AG08396 (cell line): ENCODE measurements at regions not wholly inside any gene's neighbourhood (a gene's known extent, or its start where the extent isn't known, plus 50 kb on each side); places are given as distances from the start of the nearest gene placed in this dataset.
"Not testable (repeated sequence)": the region's sequence is repeated elsewhere in the genome, so short reads cannot be mapped to it uniquely, and the experiment has no call there.

Source experiments
- DNase-seq: peaks from one replicate; pipeline ENCODE4 v3.0.0; 2012; ENCODE audit warnings: low spot score, mixed read lengths

- DNase-seq = no peak
Observed at GRCh38 chr16:48004141-48004695, 151.6 kb downstream of the ABCC12 start.

DNA sequence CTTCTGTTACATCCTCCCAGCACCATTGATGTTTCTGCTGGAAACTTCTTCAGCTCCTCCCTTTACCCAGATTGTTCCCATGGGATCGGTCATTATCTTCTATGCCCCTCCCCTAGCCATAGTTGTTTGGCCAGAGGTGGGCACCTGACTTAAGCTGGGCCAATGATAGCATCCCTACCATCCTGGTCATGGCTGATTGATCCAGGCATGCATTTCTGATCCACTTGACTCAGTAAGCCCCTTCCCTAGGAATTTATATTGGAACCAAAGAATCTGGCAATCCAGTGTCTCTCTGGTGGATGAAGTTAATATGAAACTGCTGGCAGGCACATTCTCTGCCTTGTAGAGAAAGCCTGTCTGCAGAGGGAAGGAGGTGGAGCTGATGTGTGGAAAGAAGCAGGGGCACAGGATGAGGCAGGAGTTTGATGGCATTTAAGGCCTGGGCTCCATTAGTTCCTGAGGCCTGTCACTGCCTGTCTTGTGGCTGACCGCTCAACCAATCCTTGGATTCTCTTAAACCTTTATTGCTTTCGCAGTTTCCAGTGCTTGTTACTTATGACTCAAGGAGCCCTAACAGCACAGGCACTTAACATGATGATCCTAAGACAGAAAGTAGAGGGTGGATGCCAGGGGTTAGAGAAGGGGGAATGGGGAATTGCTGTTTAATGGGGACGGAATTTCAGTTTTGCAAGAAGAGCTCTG is 152.4 kb downstream of the ABCC12 start:
- DNase-seq = no peak

GRCh38 chr16:48001324-48001895 is 154.4 kb downstream of the ABCC12 start:
- DNase-seq = no peak

DNA sequence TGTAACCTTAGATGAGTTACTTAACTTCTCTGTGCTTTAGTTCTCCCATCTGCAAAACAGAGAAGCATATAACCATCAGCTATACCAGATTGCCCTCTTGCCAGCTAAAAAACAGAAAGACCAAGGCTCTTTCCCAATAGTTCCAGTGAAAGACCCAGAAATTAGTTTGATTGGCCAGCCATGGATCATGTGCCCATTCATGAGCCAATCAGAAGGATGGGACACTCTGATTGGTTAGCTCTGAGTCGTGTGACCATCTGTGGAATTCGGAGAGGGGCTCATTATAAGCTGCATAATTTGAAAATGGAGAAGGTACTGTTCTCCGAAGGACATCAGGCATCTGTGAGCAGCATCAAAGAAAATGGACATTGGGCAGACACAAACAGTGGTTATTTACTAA is 155.2 kb downstream of the ABCC12 start:
- DNase-seq = no peak

DNA sequence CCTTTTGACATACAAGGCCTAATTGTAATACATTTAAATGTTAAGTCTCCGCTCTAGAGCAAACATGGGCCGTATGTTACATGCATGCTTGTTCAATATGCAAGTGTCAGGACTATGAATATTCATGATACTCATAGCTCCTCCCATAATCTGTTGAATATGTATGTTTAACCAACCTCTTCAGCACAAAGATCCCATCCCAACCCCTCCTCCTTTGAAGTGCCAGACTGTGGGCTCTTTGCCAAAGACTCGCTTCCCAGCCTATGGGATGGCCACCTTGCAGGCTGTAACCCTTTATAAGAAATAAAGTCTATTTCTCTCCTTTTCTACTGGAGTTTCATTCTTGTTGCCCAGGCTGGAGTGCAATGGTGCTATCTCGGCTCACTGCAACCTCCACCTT is 156.2 kb downstream of the ABCC12 start:
- DNase-seq = no peak

GRCh38 chr16:47995354-47995753 is 160.4 kb downstream of the ABCC12 start:
- no peak for DNase-seq

GRCh38 chr16:47991491-47991890 is 164.3 kb downstream of the ABCC12 start:
- DNase-seq = no peak

GRCh38 chr16:47990676-47991075 is 165.1 kb downstream of the ABCC12 start:
- no peak for DNase-seq

DNA sequence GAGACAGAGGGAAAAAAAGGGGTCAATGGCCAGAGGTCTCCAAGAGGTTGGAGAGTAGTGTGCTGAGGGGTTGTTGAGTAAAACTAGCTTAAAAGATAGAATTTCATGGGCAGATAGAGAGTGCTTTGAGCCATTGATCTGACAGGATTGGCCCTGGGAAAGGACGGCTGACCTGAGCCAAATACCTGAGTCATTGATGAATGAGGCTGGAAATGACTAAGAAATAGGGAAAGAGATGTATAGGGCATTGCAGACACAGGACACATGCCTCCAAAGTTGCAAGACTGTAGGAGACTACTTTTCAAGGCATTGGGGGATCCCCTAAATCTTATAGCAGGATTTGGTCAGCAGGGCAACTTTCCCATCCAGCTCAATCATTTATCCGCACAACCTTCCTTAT is 168.7 kb downstream of the ABCC12 start:
- no peak for DNase-seq

- DNase-seq = no peak
Observed at GRCh38 chr16:47986031-47986430, 169.8 kb downstream of the ABCC12 start.

- no peak for DNase-seq
Observed at GRCh38 chr16:47984669-47985068, 171.1 kb downstream of the ABCC12 start.

DNA sequence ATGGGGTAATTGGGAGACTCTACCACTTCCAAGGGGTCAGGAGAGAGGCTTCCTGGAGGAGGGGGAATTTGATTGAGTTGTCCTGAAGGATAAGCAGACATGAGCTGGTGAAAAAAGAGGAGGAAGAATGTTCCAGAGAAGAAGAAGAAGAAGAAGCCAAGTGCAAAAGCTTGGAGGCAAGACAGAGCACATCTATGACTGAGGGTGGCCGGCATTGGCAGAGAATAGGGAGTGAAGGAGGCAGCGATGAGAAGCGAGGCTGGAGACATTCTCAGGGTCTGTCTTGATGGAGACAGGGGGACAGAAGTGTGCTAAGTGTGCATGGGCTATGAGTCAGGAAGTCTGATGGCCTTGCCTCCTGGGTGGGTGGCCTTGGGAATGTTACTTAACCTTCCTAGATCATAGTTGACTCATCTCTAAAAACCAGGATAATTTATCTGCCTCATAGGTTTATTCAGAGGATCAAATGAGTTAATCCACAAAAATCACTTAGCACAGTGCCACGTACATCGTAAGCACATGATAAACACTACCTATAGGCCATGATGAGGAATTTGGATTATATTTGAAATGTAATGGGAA is 171.7 kb downstream of the ABCC12 start:
- no peak for DNase-seq

GRCh38 chr16:47980212-47980611 is 175.6 kb downstream of the ABCC12 start:
- no peak for DNase-seq

GRCh38 chr16:47979616-47980182 is 176.1 kb downstream of the ABCC12 start:
- DNase-seq = no peak

- DNase-seq = no peak
Observed at GRCh38 chr16:47979164-47979520, 176.7 kb downstream of the ABCC12 start.

DNA sequence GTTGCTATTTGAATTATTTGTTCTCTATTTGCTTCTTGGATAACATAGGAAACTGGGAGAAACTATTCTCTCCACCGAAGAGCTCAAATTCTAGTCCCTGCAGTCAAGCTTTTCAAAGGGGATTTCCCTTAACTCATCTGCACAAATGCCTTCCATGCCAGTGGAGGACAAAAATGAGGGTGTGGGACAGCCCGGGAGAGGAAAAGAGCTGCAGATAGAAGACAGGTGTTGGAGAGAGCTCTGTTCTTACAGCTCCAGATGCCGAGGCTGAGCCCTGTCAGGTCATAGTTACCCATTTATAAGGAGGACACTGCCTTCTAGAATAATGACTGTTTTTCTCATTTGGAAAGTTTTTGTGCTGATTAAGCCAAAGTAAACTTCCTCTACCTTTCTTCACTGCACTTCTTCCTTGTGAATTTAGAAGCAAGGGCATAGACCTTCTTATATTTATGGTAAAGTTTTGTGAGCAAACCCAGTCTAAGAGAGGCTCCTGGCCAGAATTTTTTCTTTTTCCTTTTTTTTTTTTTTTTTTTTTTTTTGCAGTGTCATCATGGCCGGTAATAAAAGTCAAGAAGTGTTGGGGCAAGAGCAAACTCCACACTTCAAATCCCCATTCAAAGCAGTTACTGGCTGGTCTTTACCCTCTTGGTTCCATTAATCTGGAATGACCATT is 177.2 kb downstream of the ABCC12 start:
- DNase-seq = no peak

- DNase-seq = no peak
Observed at GRCh38 chr16:47977802-47978201, 178.0 kb downstream of the ABCC12 start.

GRCh38 chr16:47976636-47977210 is 179.1 kb downstream of the ABCC12 start:
- no peak for DNase-seq

DNA sequence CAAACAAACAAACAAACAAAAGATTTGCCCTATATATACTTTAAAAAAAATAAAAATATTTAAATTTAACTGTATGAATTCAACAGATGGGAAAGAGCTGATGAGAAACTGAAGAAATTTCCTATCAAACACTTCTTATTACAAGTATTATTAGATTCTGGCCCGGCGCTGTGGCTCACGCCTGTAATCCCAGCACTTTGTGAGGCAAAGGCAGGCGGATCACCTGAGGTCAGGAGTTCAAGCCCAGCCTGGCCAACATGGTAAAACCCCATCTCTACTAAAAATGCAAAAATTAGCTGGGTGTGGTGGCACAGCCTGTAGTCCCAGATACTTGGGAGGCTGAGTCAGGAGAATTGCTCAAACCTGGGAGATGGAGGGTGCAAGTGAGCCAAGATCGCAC is 180.8 kb downstream of the ABCC12 start:
- DNase-seq = not testable (repeated sequence)

GRCh38 chr16:47973552-47973951 is 182.2 kb downstream of the ABCC12 start:
- no peak for DNase-seq

DNA sequence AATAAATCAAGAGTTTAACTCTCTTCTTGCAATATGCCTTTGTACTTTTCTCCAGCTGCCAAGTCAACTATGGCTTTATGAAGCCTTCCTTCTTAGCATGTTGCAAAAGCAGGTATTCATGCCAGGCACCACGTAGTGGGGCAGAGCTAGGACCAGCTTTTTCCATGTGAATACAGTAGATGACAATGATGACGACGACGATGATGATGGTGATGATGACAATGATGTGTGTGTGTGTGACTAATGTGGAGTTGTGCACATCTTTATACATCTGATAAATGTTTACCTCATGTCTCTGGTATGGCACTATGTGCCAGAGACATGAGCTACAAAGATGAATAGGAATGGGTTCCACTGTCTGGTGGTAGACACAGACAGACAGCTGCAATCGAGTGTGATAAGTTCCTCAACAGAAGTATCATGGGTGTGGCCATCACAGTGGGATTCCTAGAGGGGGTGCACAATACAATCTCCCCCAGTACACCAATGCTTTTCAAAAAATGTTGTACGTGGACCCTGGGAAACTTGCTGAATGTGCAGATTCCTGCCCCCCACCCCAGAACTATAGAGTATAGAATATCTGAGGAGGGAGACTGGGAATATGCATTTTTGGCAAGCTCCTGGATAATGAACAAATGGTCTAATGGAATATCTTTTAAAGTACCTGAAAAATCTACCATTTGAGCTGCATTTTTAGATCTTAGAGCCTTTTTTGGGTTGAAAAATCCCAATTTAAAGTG is 183.4 kb downstream of the ABCC12 start:
- no peak for DNase-seq

DNA sequence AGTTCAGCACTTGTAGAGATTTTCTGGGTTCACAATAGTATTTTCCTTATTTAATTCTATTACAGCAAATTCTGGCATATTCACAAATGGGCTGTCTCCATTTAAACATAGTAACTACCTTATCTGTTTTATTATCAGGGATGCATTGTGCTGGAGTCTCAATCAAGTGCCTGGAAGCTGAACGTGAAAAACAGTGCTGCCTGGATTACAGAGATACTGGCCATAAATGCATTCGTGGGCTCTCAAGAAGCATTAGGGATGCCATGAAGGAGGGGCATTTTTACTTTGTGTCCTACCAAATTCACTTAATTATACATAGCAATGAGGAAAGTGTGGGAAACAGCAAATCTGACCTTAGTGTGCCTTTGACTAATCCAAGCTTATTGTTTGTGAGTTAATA is 184.6 kb downstream of the ABCC12 start:
- DNase-seq = no peak
